Stimulated activated CD4-positive, alpha-beta T cell treated with anti-CD3 and anti-CD28 coated beads, Interleukin-12 subunit alpha, Interleukin-12 subunit beta, amount 100 ng/mL, for 24 hours (primary cell): ENCODE measurements at regions not wholly inside any gene's neighbourhood (a gene's known extent, or its start where the extent isn't known, plus 50 kb on each side); places are given as distances from the start of the nearest gene placed in this dataset.
"Not testable (repeated sequence)": the region's sequence is repeated elsewhere in the genome, so short reads cannot be mapped to it uniquely, and the experiment has no call there.

Experiments used
- DNase-seq, 2 experiments: peaks; one replicate each; pipeline ENCODE4 v3.0.0-alpha.2; 2020; ENCODE audit warnings: low read depth in 2 of 2

GRCh38 chr3:158026236-158026635 is 80.0 kb downstream of the SHOX2 start:
- no peak for DNase-seq

GRCh38 chr3:158019897-158020296 is 86.3 kb downstream of the SHOX2 start:
- DNase-seq = not testable (repeated sequence)

- no peak for DNase-seq
Measured at GRCh38 chr3:158018462-158018861, 87.8 kb downstream of the SHOX2 start.

- DNase-seq = no peak
Measured at GRCh38 chr3:158012901-158013300, 93.3 kb downstream of the SHOX2 start.

GRCh38 chr3:158005391-158006100 is 100.7 kb downstream of the SHOX2 start:
- no peak for DNase-seq

- no peak for DNase-seq
Measured at GRCh38 chr3:157999246-157999645, 107.0 kb downstream of the SHOX2 start.

- DNase-seq = no peak
Measured at GRCh38 chr3:157982359-157982758, 123.9 kb downstream of the SHOX2 start.

- no peak for DNase-seq
Measured at GRCh38 chr3:157981819-157982218, 124.4 kb downstream of the SHOX2 start.

- no peak for DNase-seq
Measured at GRCh38 chr3:157979022-157979421, 127.2 kb downstream of the SHOX2 start.

GRCh38 chr3:157961665-157962064 is 144.6 kb downstream of the SHOX2 start:
- no peak for DNase-seq

- no peak for DNase-seq
Measured at GRCh38 chr3:157958457-157958856, 147.8 kb downstream of the SHOX2 start.

- no peak for DNase-seq
Measured at GRCh38 chr3:157956850-157957249, 149.4 kb downstream of the SHOX2 start.

- DNase-seq = no peak
Measured at GRCh38 chr3:157956176-157956575, 150.0 kb downstream of the SHOX2 start.

- no peak for DNase-seq
Measured at GRCh38 chr3:157953565-157953964, 152.7 kb downstream of the SHOX2 start.

- no peak for DNase-seq
Measured at GRCh38 chr3:157948605-157949383, 157.4 kb downstream of the SHOX2 start.

- DNase-seq = no peak
Measured at GRCh38 chr3:157939166-157939565, 167.1 kb downstream of the SHOX2 start.

GRCh38 chr3:157938154-157938779 is 168.0 kb downstream of the SHOX2 start:
- DNase-seq = no peak

- DNase-seq = no peak
Measured at GRCh38 chr3:157931517-157931916, 174.7 kb downstream of the SHOX2 start.

- no peak for DNase-seq
Measured at GRCh38 chr3:157930000-157930780, 176.0 kb downstream of the SHOX2 start.

GRCh38 chr3:157926822-157927221 is 179.4 kb downstream of the SHOX2 start:
- DNase-seq = no peak

- no peak for DNase-seq
Measured at GRCh38 chr3:157922614-157923013, 183.6 kb downstream of the SHOX2 start.

- no peak for DNase-seq
Measured at GRCh38 chr3:157921811-157922210, 184.4 kb downstream of the SHOX2 start.
